Upper lobe of right lung (tissue), 1 donor: ENCODE measurements at regions not wholly inside any gene's neighbourhood (a gene's known extent, or its start where the extent isn't known, plus 50 kb on each side); places are given as distances from the start of the nearest gene placed in this dataset.

ENCODE experiments used
- ATAC-seq: fragments of 200-7000 bp; cut with Tn5 transposase; one replicate; pipeline ENCODE4 v1.9.1; 2020; ENCODE audit warnings: mild to moderate bottlenecking, moderate library complexity
- DNase-seq: peaks from one replicate; pipeline ENCODE4 v3.0.0-alpha.2; 2020
- H3K27ac ChIP-seq: fragments of 200-600 bp; one replicate; pipeline ENCODE4 v1.8.0; 2022
- H3K27me3 ChIP-seq: fragments of 200-600 bp; one replicate; pipeline ENCODE4 v1.8.0; 2022; ENCODE audit warnings: mild to moderate bottlenecking
- H3K36me3 ChIP-seq: fragments of 200-600 bp; one replicate; pipeline ENCODE4 v1.8.0; 2022
- H3K4me1 ChIP-seq: fragments of 200-600 bp; one replicate; pipeline ENCODE4 v1.8.0; 2022
- H3K4me3 ChIP-seq: fragments of 200-600 bp; one replicate; pipeline ENCODE4 v1.8.0; 2022; ENCODE audit warnings: mild to moderate bottlenecking
- H3K9me3 ChIP-seq: fragments of 200-600 bp; one replicate; pipeline ENCODE4 v1.8.0; 2022
- CTCF ChIP-seq: fragments of 200-600 bp; IDR thresholded peaks from one replicate; pipeline ENCODE4 v1.8.0; 2022; ENCODE audit warnings: antibody characterized with exemption
- intact Hi-C: fragments of 100-400 bp; cut with DNase I; formaldehyde crosslinking; loops from one replicate; pipeline ENCODE4 v1.11.0; 2022
- donor health status: DM: no; HTN: yes; CAD: no; lungs with severe emphysema.

DNA sequence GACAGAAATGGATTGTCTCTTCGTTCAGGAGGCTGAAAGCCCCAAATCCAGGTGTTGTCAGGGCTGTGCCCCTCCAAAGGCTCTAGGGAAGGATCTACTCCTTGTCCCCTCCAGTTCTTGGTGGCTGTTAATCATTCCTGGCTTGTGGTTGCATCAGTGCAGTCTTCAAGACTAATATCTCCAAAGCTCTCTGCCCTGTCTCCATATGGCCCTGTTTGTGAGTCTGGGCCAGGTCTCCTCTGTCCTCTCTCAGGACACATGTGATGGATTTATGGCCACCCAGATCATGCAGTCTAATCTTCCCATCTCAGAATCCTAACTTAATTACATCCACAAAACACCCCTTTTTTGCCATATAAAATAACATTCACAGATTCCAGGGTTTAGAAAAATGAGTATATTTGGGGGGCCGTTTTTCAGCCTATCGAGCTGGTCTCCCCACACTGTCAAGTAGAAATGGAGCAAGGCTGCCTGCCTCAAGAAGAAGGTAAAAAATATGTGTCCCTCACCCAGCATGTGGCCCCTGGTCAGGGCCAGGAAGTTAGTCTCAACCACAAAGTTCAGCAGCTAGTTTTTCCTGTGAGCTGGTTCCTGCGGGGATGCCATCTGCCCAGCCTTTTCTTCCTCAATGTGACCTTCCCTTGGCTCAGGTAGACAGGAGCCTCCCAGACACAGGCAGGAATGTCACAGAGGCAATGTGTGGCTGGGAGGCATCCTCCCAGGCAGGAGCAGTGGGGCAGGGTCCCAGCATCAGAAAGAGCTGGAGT lies 509.4 kb downstream of the IRX1 start:
- no peaks in the 10 kb centered on the region for H3K4me1 ChIP-seq
- ATAC-seq (no peak), DNase-seq (no peak)
- H3K4me3 ChIP-seq = no peak overlapping the region
- no peaks in the 10 kb centered on the region for H3K9me3 ChIP-seq
- intact Hi-C loops = no loop called here
- TF ChIP-seq CTCF = no peak
- no peaks in the 10 kb centered on the region for H3K27me3 ChIP-seq
- H3K27ac ChIP-seq = no peak overlapping the region
- no peaks in the 10 kb centered on the region for H3K36me3 ChIP-seq

DNA sequence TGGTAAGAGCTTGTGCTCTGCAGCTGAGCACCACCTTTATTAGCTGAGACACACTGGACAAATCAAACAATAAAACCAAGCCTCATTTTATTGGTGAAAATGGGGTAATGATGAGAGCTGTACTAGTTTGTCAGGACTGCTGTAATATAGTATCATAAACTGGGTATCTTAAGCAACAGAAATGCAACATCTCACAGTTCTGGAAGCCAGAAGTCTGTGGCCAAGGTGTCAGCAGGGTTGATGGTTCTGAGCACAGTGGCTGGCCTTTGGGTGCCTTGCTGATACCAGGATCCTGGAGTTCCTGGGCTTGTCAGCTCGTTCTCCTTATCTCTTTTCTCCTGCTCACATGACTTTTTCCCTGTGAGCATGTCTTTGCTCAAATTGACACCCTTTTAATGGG lies 513.1 kb downstream of the IRX1 start:
- DNase-seq (no peak), ATAC-seq (no peak)
- H3K4me1 ChIP-seq = no peaks in the 10 kb centered on the region
- intact Hi-C loops = no loop called here
- no peak overlapping the region for H3K27ac ChIP-seq
- no peak for TF ChIP-seq CTCF
- H3K36me3 ChIP-seq = no peaks in the 10 kb centered on the region
- H3K4me3 ChIP-seq = no peak overlapping the region
- H3K9me3 ChIP-seq = no peaks in the 10 kb centered on the region
- no peaks in the 10 kb centered on the region for H3K27me3 ChIP-seq

DNA sequence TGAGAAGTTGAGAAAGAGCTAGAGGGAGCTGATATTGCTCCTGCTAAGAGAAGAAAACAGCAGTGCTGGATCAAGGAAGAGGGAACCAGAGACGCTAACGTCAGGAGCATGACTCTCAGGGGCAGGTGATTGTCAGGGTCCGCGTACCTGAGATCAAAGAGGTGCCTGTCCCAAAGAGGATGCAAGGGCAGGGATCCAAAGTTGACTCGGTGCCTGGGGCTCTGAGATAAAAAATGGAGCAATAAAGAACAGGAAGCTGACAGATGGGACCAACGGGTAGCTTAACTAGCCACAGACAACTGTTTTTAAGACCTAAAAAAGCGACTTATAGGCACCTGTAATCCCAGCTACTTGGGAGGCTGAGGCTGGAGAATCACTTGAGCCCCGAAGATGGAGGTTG lies 517.8 kb downstream of the IRX1 start:
- no peaks in the 10 kb centered on the region for H3K4me1 ChIP-seq
- intact Hi-C loops = no loop called here
- H3K27ac ChIP-seq = no peak overlapping the region
- TF ChIP-seq CTCF = no peak
- H3K4me3 ChIP-seq = no peak overlapping the region
- no peaks in the 10 kb centered on the region for H3K36me3 ChIP-seq
- no peaks in the 10 kb centered on the region for H3K27me3 ChIP-seq
- no peak for ATAC-seq
- DNase-seq = no peak
- no peaks in the 10 kb centered on the region for H3K9me3 ChIP-seq

GRCh38 chr5:4113905-4114304 lies 518.3 kb downstream of the IRX1 start:
- intact Hi-C loops = no loop called here
- H3K4me3 ChIP-seq = no peak overlapping the region
- ATAC-seq (no peak), DNase-seq (no peak)
- H3K27me3 ChIP-seq = no peaks in the 10 kb centered on the region
- H3K9me3 ChIP-seq = no peaks in the 10 kb centered on the region
- H3K4me1 ChIP-seq = no peaks in the 10 kb centered on the region
- TF ChIP-seq CTCF = no peak
- no peak overlapping the region for H3K27ac ChIP-seq
- H3K36me3 ChIP-seq = no peaks in the 10 kb centered on the region

DNA sequence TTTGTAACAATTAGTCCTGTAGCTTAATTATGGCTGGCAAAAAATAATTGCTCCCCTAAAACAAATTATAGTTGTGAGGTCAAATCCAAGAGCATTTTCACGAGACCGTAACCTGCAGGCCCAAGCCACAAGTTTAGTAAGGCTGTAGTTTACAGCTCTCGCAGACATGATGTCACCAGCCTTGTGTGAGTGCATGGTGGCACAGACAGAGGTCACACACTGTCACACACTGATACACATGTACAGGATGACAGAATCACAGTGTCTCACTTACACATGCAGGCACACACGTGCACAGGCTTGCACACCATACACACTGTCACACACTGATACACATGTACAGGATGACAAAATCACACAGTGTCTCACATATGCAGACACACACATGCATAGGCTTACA lies 518.8 kb downstream of the IRX1 start:
- intact Hi-C loops = no loop called here
- TF ChIP-seq CTCF = no peak
- no peaks in the 10 kb centered on the region for H3K27me3 ChIP-seq
- H3K36me3 ChIP-seq = no peaks in the 10 kb centered on the region
- ATAC-seq (no peak), DNase-seq (no peak)
- H3K9me3 ChIP-seq = no peaks in the 10 kb centered on the region
- no peak overlapping the region for H3K27ac ChIP-seq
- H3K4me3 ChIP-seq = no peak overlapping the region
- no peaks in the 10 kb centered on the region for H3K4me1 ChIP-seq

- H3K9me3 ChIP-seq = no peaks in the 10 kb centered on the region
These were observed 521.2 kb downstream of the IRX1 start for GRCh38 chr5:4116834-4117233.

More at GRCh38 chr5:4116834-4117233, 521.2 kb downstream of the IRX1 start:
- intact Hi-C loops = no loop called here
- H3K4me1 ChIP-seq = no peaks in the 10 kb centered on the region
- H3K27ac ChIP-seq = no peak overlapping the region
- no peaks in the 10 kb centered on the region for H3K27me3 ChIP-seq
- no peaks in the 10 kb centered on the region for H3K36me3 ChIP-seq
- ATAC-seq (no peak), DNase-seq (no peak)
- no peak for TF ChIP-seq CTCF
- H3K4me3 ChIP-seq = no peak overlapping the region
